SK-N-SH treated with all-trans-retinoic acid at 6 μM for 48 hours (cell line): ENCODE measurements at regions not wholly inside any gene's neighbourhood (a gene's known extent, or its start where the extent isn't known, plus 50 kb on each side); places are given as distances from the start of the nearest gene placed in this dataset.

Source experiments
- ATAC-seq: fragments of 200-7000 bp; cut with Tn5 transposase; 3 replicates; pipeline ENCODE4 v1.9.1; 2020; ENCODE audit warnings: mild to moderate bottlenecking, moderate library complexity
- ARNTL ChIP-seq: fragments of 450-650 bp; formaldehyde crosslinking; IDR thresholded peaks from 2 replicates; pipeline ENCODE4 v1.5.0; 2020; ENCODE audit warnings: low read depth, mild to moderate bottlenecking, moderate library complexity, borderline replicate concordance
- BACH2 ChIP-seq: fragments of 250-450 bp; sonication (Bioruptor Pico); IDR thresholded peaks from 2 replicates; pipeline ENCODE4 v1.9.0; 2021; ENCODE audit warnings: mild to moderate bottlenecking, borderline replicate concordance
- CSDC2 ChIP-seq: fragments of 250-450 bp; sonication (Bioruptor Pico); IDR thresholded peaks from 2 replicates; pipeline ENCODE4 v1.5.0; 2020; ENCODE audit warnings: mild to moderate bottlenecking, moderate library complexity
- ESRRG ChIP-seq: fragments of 250-450 bp; sonication (Bioruptor Pico); IDR thresholded peaks from 2 replicates; pipeline ENCODE4 v1.6.1; 2021; ENCODE audit warnings: mild to moderate bottlenecking
- GLIS3 ChIP-seq: fragments of 250-450 bp; sonication (Bioruptor Pico); IDR thresholded peaks from 2 replicates; pipeline ENCODE4 v1.5.0; 2020; ENCODE audit warnings: mild to moderate bottlenecking, moderate library complexity
- ISL1 ChIP-seq: fragments of 250-450 bp; sonication (Bioruptor Pico); IDR thresholded peaks from 2 replicates; pipeline ENCODE4 v2.1.2; 2022; ENCODE audit warnings: mild to moderate bottlenecking, moderate library complexity
- OSR1 ChIP-seq: fragments of 250-450 bp; sonication (Bioruptor Pico); IDR thresholded peaks from 2 replicates; pipeline ENCODE4 v1.8.0; 2022; ENCODE audit warnings: moderate library complexity, mild to moderate bottlenecking, inconsistent platforms
- PPARA ChIP-seq: fragments of 250-450 bp; sonication (Bioruptor Pico); IDR thresholded peaks from 2 replicates; pipeline ENCODE4 v1.5.0; 2020; ENCODE audit warnings: mild to moderate bottlenecking, borderline replicate concordance
- RARB ChIP-seq: fragments of 250-450 bp; sonication (Bioruptor Pico); IDR thresholded peaks from 2 replicates; pipeline ENCODE4 v1.8.0; 2021; ENCODE audit warnings: mild to moderate bottlenecking, moderate library complexity
- SNAI2 ChIP-seq: fragments of 250-450 bp; sonication (Bioruptor Pico); IDR thresholded peaks from 2 replicates; pipeline ENCODE4 v1.5.0; 2020; ENCODE audit warnings: mild to moderate bottlenecking, moderate library complexity
- TCF4 ChIP-seq: fragments of 250-450 bp; sonication (Bioruptor Pico); IDR thresholded peaks from 2 replicates; pipeline ENCODE4 v1.8.0; 2021; ENCODE audit warnings: mild to moderate bottlenecking, moderate library complexity, borderline replicate concordance
- TOX ChIP-seq: fragments of 250-450 bp; sonication (Bioruptor Pico); IDR thresholded peaks from 2 replicates; pipeline ENCODE4 v1.8.0; 2021; ENCODE audit warnings: mild to moderate bottlenecking, moderate library complexity, borderline replicate concordance
- ZC3H10 ChIP-seq: fragments of 250-450 bp; sonication (Bioruptor Pico); IDR thresholded peaks from 2 replicates; pipeline ENCODE4 v1.5.1; 2021; ENCODE audit warnings: mild to moderate bottlenecking, moderate library complexity
- ZFP3 ChIP-seq: fragments of 250-450 bp; sonication (Bioruptor Pico); IDR thresholded peaks from 2 replicates; pipeline ENCODE4 v1.5.0; 2020; ENCODE audit warnings: mild to moderate bottlenecking, moderate library complexity
- ZNF70 ChIP-seq: fragments of 450-650 bp; formaldehyde crosslinking; IDR thresholded peaks from 2 replicates; pipeline ENCODE4 v1.5.0; 2020; ENCODE audit warnings: mild to moderate bottlenecking, moderate library complexity
- ZNF8 ChIP-seq: fragments of 450-650 bp; formaldehyde crosslinking; IDR thresholded peaks from 2 replicates; pipeline ENCODE4 v1.5.0; 2020; ENCODE audit warnings: mild to moderate bottlenecking, moderate library complexity
- TF ChIP-seq, protein P1 (sequence below): fragments of 250-450 bp; sonication (Bioruptor Pico); IDR thresholded peaks from 2 replicates; pipeline ENCODE4 v1.8.0; 2020; ENCODE audit warnings: mild to moderate bottlenecking, moderate library complexity, borderline replicate concordance
- TF ChIP-seq, protein P2 (sequence below): fragments of 250-450 bp; sonication (Bioruptor Pico); IDR thresholded peaks from 2 replicates; pipeline ENCODE4 v1.5.1; 2020; ENCODE audit warnings: low read depth, mild to moderate bottlenecking, moderate library complexity
- TF ChIP-seq, protein P3 (sequence below): fragments of 250-450 bp; sonication (Bioruptor Pico); IDR thresholded peaks from 2 replicates; pipeline ENCODE4 v1.5.0; 2020; ENCODE audit warnings: mild to moderate bottlenecking, moderate library complexity

GRCh38 chr6:9515633-9516606, 899.0 kb downstream of the TFAP2A start:
- TF ChIP-seq ZFP3 = no peak
- no peak for TF ChIP-seq SNAI2
- peak; percentile 88 for ATAC-seq

GRCh38 chr6:9514146-9514545, 900.7 kb downstream of the TFAP2A start:
- no peak for TF ChIP-seq BACH2 (CRISPR knock-in tag)
- no peak for TF ChIP-seq CSDC2
- no peak for ATAC-seq

- no peak for TF ChIP-seq ARNTL
- TF ChIP-seq ESRRG = no peak
- TF ChIP-seq, protein P1, sequence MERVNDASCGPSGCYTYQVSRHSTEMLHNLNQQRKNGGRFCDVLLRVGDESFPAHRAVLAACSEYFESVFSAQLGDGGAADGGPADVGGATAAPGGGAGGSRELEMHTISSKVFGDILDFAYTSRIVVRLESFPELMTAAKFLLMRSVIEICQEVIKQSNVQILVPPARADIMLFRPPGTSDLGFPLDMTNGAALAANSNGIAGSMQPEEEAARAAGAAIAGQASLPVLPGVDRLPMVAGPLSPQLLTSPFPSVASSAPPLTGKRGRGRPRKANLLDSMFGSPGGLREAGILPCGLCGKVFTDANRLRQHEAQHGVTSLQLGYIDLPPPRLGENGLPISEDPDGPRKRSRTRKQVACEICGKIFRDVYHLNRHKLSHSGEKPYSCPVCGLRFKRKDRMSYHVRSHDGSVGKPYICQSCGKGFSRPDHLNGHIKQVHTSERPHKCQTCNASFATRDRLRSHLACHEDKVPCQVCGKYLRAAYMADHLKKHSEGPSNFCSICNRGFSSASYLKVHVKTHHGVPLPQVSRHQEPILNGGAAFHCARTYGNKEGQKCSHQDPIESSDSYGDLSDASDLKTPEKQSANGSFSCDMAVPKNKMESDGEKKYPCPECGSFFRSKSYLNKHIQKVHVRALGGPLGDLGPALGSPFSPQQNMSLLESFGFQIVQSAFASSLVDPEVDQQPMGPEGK (CRISPR knock-in tag) = no peak
- TF ChIP-seq CSDC2 = no peak
- ATAC-seq = no peak
Measured at GRCh38 chr6:9511157-9511556, 903.7 kb downstream of the TFAP2A start.

GRCh38 chr6:9507136-9507895, 907.6 kb downstream of the TFAP2A start:
- no peak for ATAC-seq

DNA sequence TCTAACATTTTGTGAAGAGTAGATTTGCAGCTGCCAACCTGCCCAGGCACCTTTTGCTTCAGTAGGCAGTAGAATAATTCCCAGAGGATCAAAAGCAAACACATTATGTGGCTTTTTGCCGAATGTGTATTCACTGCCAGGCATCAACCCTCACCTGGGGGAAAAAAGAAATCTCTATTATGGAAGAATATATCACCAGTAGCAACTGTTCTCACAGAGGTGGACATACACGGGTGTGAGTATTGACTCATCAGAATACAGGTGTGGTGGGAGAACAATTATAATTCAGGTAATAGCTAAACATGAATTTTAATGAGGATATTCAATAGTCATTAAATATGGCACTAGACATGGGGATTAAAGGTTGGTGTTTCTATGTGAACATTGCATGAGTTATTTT, 910.7 kb downstream of the TFAP2A start:
- TF ChIP-seq ESRRG = no peak
- no peak for TF ChIP-seq ARNTL
- TF ChIP-seq ZFP3 = no peak
- no peak for TF ChIP-seq RARB (CRISPR knock-in tag)
- TF ChIP-seq, protein P2, sequence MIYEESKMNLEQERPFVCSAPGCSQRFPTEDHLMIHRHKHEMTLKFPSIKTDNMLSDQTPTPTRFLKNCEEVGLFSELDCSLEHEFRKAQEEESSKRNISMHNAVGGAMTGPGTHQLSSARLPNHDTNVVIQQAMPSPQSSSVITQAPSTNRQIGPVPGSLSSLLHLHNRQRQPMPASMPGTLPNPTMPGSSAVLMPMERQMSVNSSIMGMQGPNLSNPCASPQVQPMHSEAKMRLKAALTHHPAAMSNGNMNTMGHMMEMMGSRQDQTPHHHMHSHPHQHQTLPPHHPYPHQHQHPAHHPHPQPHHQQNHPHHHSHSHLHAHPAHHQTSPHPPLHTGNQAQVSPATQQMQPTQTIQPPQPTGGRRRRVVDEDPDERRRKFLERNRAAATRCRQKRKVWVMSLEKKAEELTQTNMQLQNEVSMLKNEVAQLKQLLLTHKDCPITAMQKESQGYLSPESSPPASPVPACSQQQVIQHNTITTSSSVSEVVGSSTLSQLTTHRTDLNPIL = no peak
- TF ChIP-seq, protein P3, sequence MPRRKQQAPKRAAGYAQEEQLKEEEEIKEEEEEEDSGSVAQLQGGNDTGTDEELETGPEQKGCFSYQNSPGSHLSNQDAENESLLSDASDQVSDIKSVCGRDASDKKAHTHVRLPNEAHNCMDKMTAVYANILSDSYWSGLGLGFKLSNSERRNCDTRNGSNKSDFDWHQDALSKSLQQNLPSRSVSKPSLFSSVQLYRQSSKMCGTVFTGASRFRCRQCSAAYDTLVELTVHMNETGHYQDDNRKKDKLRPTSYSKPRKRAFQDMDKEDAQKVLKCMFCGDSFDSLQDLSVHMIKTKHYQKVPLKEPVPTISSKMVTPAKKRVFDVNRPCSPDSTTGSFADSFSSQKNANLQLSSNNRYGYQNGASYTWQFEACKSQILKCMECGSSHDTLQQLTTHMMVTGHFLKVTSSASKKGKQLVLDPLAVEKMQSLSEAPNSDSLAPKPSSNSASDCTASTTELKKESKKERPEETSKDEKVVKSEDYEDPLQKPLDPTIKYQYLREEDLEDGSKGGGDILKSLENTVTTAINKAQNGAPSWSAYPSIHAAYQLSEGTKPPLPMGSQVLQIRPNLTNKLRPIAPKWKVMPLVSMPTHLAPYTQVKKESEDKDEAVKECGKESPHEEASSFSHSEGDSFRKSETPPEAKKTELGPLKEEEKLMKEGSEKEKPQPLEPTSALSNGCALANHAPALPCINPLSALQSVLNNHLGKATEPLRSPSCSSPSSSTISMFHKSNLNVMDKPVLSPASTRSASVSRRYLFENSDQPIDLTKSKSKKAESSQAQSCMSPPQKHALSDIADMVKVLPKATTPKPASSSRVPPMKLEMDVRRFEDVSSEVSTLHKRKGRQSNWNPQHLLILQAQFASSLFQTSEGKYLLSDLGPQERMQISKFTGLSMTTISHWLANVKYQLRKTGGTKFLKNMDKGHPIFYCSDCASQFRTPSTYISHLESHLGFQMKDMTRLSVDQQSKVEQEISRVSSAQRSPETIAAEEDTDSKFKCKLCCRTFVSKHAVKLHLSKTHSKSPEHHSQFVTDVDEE (CRISPR knock-in tag) = no peak
- no peak for TF ChIP-seq TCF4
- TF ChIP-seq PPARA (CRISPR knock-in tag) = no peak
- no peak for TF ChIP-seq OSR1 (CRISPR knock-in tag)
- no peak for TF ChIP-seq GLIS3 (CRISPR knock-in tag)
- no peak for TF ChIP-seq ISL1
- no peak for TF ChIP-seq ZC3H10
- TF ChIP-seq, protein P1 (CRISPR knock-in tag) = no peak
- TF ChIP-seq CSDC2 = no peak
- TF ChIP-seq BACH2 (CRISPR knock-in tag) = no peak
- no peak for TF ChIP-seq TOX
- no peak for TF ChIP-seq ZNF8 (CRISPR knock-in tag)
- TF ChIP-seq SNAI2 = no peak
- no peak for TF ChIP-seq ZNF70 (CRISPR knock-in tag)
- TF ChIP-seq, all 23 proteins: peak for 0
- ATAC-seq = no peak

More at GRCh38 chr6:9507136-9507895, 907.6 kb downstream of the TFAP2A start:
- TF ChIP-seq PPARA (CRISPR knock-in tag) (no peak), ZFP3 (no peak), ISL1 (no peak), TCF4 (no peak), BACH2 (CRISPR knock-in tag) (no peak), RARB (CRISPR knock-in tag) (no peak)
- TF ChIP-seq, protein P2 = no peak
